Lower leg skin (tissue), 4 donors: ENCODE measurements at regions not wholly inside any gene's neighbourhood (a gene's known extent, or its start where the extent isn't known, plus 50 kb on each side); places are given as distances from the start of the nearest gene placed in this dataset.

Experiments
- DNase-seq, 2 donors: peaks; one replicate each; pipeline ENCODE4 v3.0.0-alpha.2; 2019; ENCODE audit warnings: low spot score in 2 of 2
- H3K4me3 ChIP-seq: fragments of 200-600 bp; sonication (generic); 2 replicates; pipeline ENCODE4 v1.5.1; 2017; ENCODE audit warnings: mild to moderate bottlenecking, low read depth; ENCODE audit not compliant: poor library complexity, severe bottlenecking
- CTCF ChIP-seq, 3 donors: fragments of 450-650 bp; IDR thresholded peaks; one replicate each; pipeline ENCODE4 v1.5.1; 2016; ENCODE audit warnings: antibody characterized with exemption in 3 of 3, mild to moderate bottlenecking in 3 of 3, moderate library complexity in 2 of 3
- POLR2A ChIP-seq, 2 donors: fragments of 450-650 bp; IDR thresholded peaks; one replicate each; pipeline ENCODE4 v1.6.1; 2016 to 2017; ENCODE audit warnings: antibody characterized with exemption in 2 of 2, mild to moderate bottlenecking in 1 of 2, moderate library complexity in 1 of 2
- WGBS, 2 donors: methylation state at CpG; one replicate each; pipeline ENCODE4 v1.1.5; 2018; 5-methylcytosine and 5-hydroxymethylcytosine counted together
- intact Hi-C: fragments of 100-400 bp; cut with DNase I; formaldehyde crosslinking; loops from one replicate; pipeline ENCODE4 v1.15.0; 2023; ENCODE audit warnings: low total_unique reads

GRCh38 chr11:123371506-123372297, 58.4 kb upstream of the GRAMD1B start:
- TF ChIP-seq CTCF (IDR thresholded peaks at IDR 0.05) (no peak), POLR2A (IDR thresholded peaks at IDR 0.05) (no peak)
- no peak for DNase-seq
- no peak overlapping the region for H3K4me3 ChIP-seq
- intact Hi-C loops, result no loop called here
- 78 to 79% methylated on average over 3 of the region's 3 CpGs for WGBS, 2 donors

- TF ChIP-seq POLR2A (IDR thresholded peaks at IDR 0.05), result no peak
- TF ChIP-seq CTCF (IDR thresholded peaks at IDR 0.05), result no peak
- intact Hi-C loops, result no loop called here
- DNase-seq, result no peak
- WGBS, 2 donors, result 83 to 86% methylated on average over 6 of the region's 6 CpGs
- H3K4me3 ChIP-seq, result no peak overlapping the region
These were observed 63.1 kb upstream of the GRAMD1B start for GRCh38 chr11:123366924-123367323.

GRCh38 chr11:123365955-123366354, 64.1 kb upstream of the GRAMD1B start:
- TF ChIP-seq CTCF (IDR thresholded peaks at IDR 0.05) (no peak), POLR2A (IDR thresholded peaks at IDR 0.05) (no peak)
- no peak overlapping the region for H3K4me3 ChIP-seq
- 50 to 52% methylated on average over 2 of the region's 2 CpGs for WGBS, 2 donors
- DNase-seq, result no peak
- intact Hi-C loops, result no loop called here

GRCh38 chr11:123364080-123364479, 66.0 kb upstream of the GRAMD1B start:
- DNase-seq, result no peak
- WGBS, 2 donors, result 79 to 80% methylated on average over 9 of the region's 9 CpGs
- TF ChIP-seq CTCF (IDR thresholded peaks at IDR 0.05), result no peak
- no peak for TF ChIP-seq POLR2A (IDR thresholded peaks at IDR 0.05)
- no peak overlapping the region for H3K4me3 ChIP-seq
- intact Hi-C loops, result no loop called here

GRCh38 chr11:123363556-123363955, 66.5 kb upstream of the GRAMD1B start:
- H3K4me3 ChIP-seq, result no peak overlapping the region
- 49 to 59% methylated on average over 4 of the region's 4 CpGs for whole genome bisulfite sequencing, 2 donors
- no peak for DNase-seq
- no peak for TF ChIP-seq CTCF (IDR thresholded peaks at IDR 0.05)
- no peak for TF ChIP-seq POLR2A (IDR thresholded peaks at IDR 0.05)
- intact Hi-C loops, result no loop called here

- TF ChIP-seq CTCF (IDR thresholded peaks at IDR 0.05) (no peak), POLR2A (IDR thresholded peaks at IDR 0.05) (no peak)
- intact Hi-C loops, result no loop called here
- no peak for DNase-seq
These were observed 67.1 kb upstream of the GRAMD1B start for GRCh38 chr11:123362941-123363340.

More at GRCh38 chr11:123362941-123363340, 67.1 kb upstream of the GRAMD1B start:
- 24% methylated on average over 9 of the region's 9 CpGs for WGBS, 2 donors
- H3K4me3 ChIP-seq, result no peak overlapping the region
